ENCODE measurements at regions not wholly inside any gene's neighbourhood (a gene's known extent, or its start where the extent isn't known, plus 50 kb on each side); places are given as distances from the start of the nearest gene placed in this dataset.

DNA sequence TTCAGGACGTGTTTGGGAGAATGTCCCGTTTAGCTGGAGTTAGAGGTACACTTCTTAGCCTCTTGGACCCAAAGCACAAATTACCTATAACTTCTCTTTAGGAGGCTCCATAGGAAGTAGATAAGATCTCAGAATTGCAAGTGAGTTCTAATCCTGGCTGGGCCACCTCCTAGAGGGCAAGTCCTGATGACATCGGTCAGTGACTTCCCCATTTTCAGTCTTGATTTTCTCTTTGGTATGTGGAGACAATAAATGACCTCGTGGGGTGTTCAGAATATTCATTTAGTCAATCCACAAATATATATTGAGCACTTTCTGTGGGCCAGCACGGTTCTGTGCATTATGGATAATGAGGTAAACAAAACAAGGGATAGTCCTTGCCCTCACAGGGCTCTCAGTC lies 208.6 kb downstream of the CWF19L2 start:
- peaks cover 3% of the 10 kb centered on the region; the same call in 1 of the 2 replicates for H3K4me1 Mint-ChIP-seq
- peaks cover 17% of the 10 kb centered on the region for H3K9me3 Mint-ChIP-seq
- TF ChIP-seq, protein P1, sequence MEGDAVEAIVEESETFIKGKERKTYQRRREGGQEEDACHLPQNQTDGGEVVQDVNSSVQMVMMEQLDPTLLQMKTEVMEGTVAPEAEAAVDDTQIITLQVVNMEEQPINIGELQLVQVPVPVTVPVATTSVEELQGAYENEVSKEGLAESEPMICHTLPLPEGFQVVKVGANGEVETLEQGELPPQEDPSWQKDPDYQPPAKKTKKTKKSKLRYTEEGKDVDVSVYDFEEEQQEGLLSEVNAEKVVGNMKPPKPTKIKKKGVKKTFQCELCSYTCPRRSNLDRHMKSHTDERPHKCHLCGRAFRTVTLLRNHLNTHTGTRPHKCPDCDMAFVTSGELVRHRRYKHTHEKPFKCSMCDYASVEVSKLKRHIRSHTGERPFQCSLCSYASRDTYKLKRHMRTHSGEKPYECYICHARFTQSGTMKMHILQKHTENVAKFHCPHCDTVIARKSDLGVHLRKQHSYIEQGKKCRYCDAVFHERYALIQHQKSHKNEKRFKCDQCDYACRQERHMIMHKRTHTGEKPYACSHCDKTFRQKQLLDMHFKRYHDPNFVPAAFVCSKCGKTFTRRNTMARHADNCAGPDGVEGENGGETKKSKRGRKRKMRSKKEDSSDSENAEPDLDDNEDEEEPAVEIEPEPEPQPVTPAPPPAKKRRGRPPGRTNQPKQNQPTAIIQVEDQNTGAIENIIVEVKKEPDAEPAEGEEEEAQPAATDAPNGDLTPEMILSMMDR (IDR thresholded peaks at IDR 0.05): no peak
- no peak for TF ChIP-seq IRF2 (CRISPR knock-in tag; IDR thresholded peaks at IDR 0.05; ENCODE audit: borderline replicate concordance, low read depth)
- TF ChIP-seq ELF4 (CRISPR knock-in tag; IDR thresholded peaks at IDR 0.05; ENCODE audit: low read depth): no peak
- no peak for TF ChIP-seq NFATC4 (CRISPR knock-in tag; IDR thresholded peaks at IDR 0.05)
- no peak for TF ChIP-seq ZNF512 (CRISPR knock-in tag; IDR thresholded peaks at IDR 0.05; ENCODE audit: borderline replicate concordance)
- no peak for TF ChIP-seq GABPB1 (CRISPR knock-in tag; IDR thresholded peaks at IDR 0.05)
- no peak for TF ChIP-seq ZNF671 (CRISPR knock-in tag; IDR thresholded peaks at IDR 0.05)
- no peak for TF ChIP-seq PREB (CRISPR knock-in tag; IDR thresholded peaks at IDR 0.05; ENCODE audit: borderline replicate concordance)
- H3K27me3 Mint-ChIP-seq (ENCODE audit: low read depth): no peaks in the 10 kb centered on the region
- H3K27ac Mint-ChIP-seq: no peak overlapping the region
- no peaks in the 10 kb centered on the region for H3K36me3 Mint-ChIP-seq
- no peak for DNase-seq (ENCODE audit: low spot score)
- POLR2A ChIA-PET: no interaction called here
- CTCF ChIA-PET: no interaction called here
- ATAC-seq: no peak
- H3K4me3 Mint-ChIP-seq: no peak overlapping the region

DNA sequence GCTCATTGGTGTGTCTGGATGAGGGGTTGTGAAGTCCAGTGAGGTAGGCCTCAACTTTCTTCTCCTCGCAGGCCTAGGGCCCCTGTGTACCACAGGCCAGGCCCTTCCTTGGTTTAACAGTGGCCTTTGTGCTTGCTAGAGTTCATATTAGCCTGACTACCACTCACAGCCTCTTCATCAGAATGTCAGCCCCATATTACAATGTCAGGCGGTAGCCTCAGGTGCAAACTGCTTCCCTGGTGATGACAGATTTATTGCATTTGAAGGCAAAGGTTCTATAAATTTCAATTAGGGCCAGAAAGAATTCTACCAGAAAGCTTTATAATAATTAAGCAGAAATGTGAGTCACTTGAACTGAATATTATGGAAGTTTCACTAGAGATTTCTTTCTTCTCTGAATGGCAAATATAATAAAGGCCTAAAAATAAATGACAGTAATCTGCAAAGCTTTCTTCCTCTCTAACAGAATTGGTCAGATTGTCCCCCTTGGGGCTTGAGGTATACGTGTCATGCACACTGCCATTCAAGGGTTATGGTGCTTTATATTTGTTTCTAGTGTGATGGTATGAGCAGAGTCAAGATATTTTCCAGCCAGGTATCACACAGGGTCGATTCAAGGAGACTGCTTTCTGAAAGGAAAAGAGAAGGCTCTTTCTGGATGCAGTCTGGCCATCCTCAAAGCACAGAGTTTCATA lies 210.3 kb downstream of the CWF19L2 start:
- TF ChIP-seq, protein P2, sequence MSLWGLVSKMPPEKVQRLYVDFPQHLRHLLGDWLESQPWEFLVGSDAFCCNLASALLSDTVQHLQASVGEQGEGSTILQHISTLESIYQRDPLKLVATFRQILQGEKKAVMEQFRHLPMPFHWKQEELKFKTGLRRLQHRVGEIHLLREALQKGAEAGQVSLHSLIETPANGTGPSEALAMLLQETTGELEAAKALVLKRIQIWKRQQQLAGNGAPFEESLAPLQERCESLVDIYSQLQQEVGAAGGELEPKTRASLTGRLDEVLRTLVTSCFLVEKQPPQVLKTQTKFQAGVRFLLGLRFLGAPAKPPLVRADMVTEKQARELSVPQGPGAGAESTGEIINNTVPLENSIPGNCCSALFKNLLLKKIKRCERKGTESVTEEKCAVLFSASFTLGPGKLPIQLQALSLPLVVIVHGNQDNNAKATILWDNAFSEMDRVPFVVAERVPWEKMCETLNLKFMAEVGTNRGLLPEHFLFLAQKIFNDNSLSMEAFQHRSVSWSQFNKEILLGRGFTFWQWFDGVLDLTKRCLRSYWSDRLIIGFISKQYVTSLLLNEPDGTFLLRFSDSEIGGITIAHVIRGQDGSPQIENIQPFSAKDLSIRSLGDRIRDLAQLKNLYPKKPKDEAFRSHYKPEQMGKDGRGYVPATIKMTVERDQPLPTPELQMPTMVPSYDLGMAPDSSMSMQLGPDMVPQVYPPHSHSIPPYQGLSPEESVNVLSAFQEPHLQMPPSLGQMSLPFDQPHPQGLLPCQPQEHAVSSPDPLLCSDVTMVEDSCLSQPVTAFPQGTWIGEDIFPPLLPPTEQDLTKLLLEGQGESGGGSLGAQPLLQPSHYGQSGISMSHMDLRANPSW (CRISPR knock-in tag; conservative IDR thresholded peaks at IDR 0.05; ENCODE audit: low read depth): no peak
- TF ChIP-seq FOXP1 (CRISPR knock-in tag; IDR thresholded peaks at IDR 0.05; ENCODE audit: borderline replicate concordance): no peak
- TF ChIP-seq ZNF138 (CRISPR knock-in tag; conservative IDR thresholded peaks at IDR 0.05): no peak
- TF ChIP-seq RELA (CRISPR knock-in tag; IDR thresholded peaks at IDR 0.05; ENCODE audit: borderline replicate concordance): no peak
- no peak for TF ChIP-seq PRRX2 (CRISPR knock-in tag; IDR thresholded peaks at IDR 0.05)
- TF ChIP-seq ARID4B (CRISPR knock-in tag; IDR thresholded peaks at IDR 0.05; ENCODE audit: borderline replicate concordance): no peak
- POLR2A ChIA-PET: no interaction called here
- H3K27me3 Mint-ChIP-seq (ENCODE audit: low read depth): no peaks in the 10 kb centered on the region
- ATAC-seq (no peak), DNase-seq (ENCODE audit: low spot score) (no peak)
- no peak overlapping the region for H3K4me3 Mint-ChIP-seq
- peaks cover 17% of the 10 kb centered on the region for H3K9me3 Mint-ChIP-seq
- no peak overlapping the region for H3K27ac Mint-ChIP-seq
- peaks cover 3% of the 10 kb centered on the region; the same call in 1 of the 2 replicates for H3K4me1 Mint-ChIP-seq
- no peaks in the 10 kb centered on the region for H3K36me3 Mint-ChIP-seq
- CTCF ChIA-PET: no interaction called here

All from WTC11 (cell line).